GM12891 (cell line): ENCODE measurements at regions not wholly inside any gene's neighbourhood (a gene's known extent, or its start where the extent isn't known, plus 50 kb on each side); places are given as distances from the start of the nearest gene placed in this dataset.

Experiments used
- POLR2A ChIP-seq: IDR thresholded peaks from 2 replicates; pipeline ENCODE4 v1.6.1; 2011; ENCODE audit warnings: low read depth, low read length, control low read depth
- POLR2AphosphoS5 ChIP-seq: IDR thresholded peaks from 2 replicates; pipeline ENCODE4 v1.6.1; 2011; ENCODE audit warnings: low read depth, low read length, control low read depth
- TAF1 ChIP-seq: IDR thresholded peaks from 2 replicates; pipeline ENCODE4 v1.6.1; 2011; ENCODE audit warnings: low read depth, low read length, control low read depth

DNA sequence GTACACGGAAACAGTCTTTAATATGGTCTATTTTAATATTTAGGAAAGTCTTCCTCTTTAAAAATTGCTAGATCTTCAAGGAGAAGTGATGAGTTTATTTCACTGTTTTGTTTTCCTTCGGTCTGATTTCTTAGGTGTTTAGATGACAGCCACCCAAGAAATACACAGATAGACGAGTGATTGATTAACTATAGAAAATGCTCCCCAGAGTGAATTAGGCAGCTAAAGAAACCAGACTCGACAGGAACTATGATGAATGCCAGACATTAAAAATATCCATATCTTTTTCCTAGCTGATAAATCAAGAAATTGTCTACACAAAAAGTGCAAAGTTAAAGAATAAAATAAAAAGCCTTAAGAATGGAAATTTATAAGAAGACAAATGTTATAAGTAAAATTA lies 888.7 kb upstream of the CNTNAP5 start:
- no peak for TF ChIP-seq POLR2A
- no peak for TF ChIP-seq POLR2AphosphoS5
- no peak for TF ChIP-seq TAF1
